ENCODE measurements at regions not wholly inside any gene's neighbourhood (a gene's known extent, or its start where the extent isn't known, plus 50 kb on each side); places are given as distances from the start of the nearest gene placed in this dataset.

- no peak for DNase-seq (ENCODE audit: low spot score)
- H3K4me1 Mint-ChIP-seq (ENCODE audit: low read depth), result no peaks in the 10 kb centered on the region
- no peak overlapping the region for H3K4me3 Mint-ChIP-seq
- no peaks in the 10 kb centered on the region for H3K9me3 Mint-ChIP-seq
- intact Hi-C loops (cut with micrococcal nuclease), result no loop called here
- no peaks in the 10 kb centered on the region for H3K27me3 Mint-ChIP-seq (ENCODE audit: insufficient read depth)
- no peak overlapping the region for H3K27ac Mint-ChIP-seq
- no peaks in the 10 kb centered on the region for H3K36me3 Mint-ChIP-seq (ENCODE audit: low read depth)
Measured at GRCh38 chr6:95071464-95071863, 505.9 kb upstream of the MANEA start.

- Mint-ChIP-seq H3K9me3 (no peaks in the 10 kb centered on the region), H3K4me1 (ENCODE audit: low read depth) (no peaks in the 10 kb centered on the region), H3K4me3 (no peak overlapping the region), H3K27ac (no peak overlapping the region), H3K36me3 (ENCODE audit: low read depth) (no peaks in the 10 kb centered on the region), H3K27me3 (ENCODE audit: insufficient read depth) (no peaks in the 10 kb centered on the region)
- no peak for DNase-seq (ENCODE audit: low spot score)
- intact Hi-C loops (cut with micrococcal nuclease), result no loop called here
Measured at GRCh38 chr6:95078457-95078856, 498.9 kb upstream of the MANEA start.

- H3K27ac Mint-ChIP-seq, result no peak overlapping the region
- no peak overlapping the region for H3K4me3 Mint-ChIP-seq
- intact Hi-C loops (cut with micrococcal nuclease), result no loop called here
- H3K36me3 Mint-ChIP-seq (ENCODE audit: low read depth), result no peaks in the 10 kb centered on the region
- H3K9me3 Mint-ChIP-seq, result no peaks in the 10 kb centered on the region
- no peaks in the 10 kb centered on the region for H3K4me1 Mint-ChIP-seq (ENCODE audit: low read depth)
- no peaks in the 10 kb centered on the region for H3K27me3 Mint-ChIP-seq (ENCODE audit: insufficient read depth)
- DNase-seq (ENCODE audit: low spot score), result no peak
Measured at GRCh38 chr6:95081231-95081630, 496.1 kb upstream of the MANEA start.

GRCh38 chr6:95081949-95082348, 495.4 kb upstream of the MANEA start:
- no peaks in the 10 kb centered on the region for H3K4me1 Mint-ChIP-seq (ENCODE audit: low read depth)
- no peaks in the 10 kb centered on the region for H3K9me3 Mint-ChIP-seq
- intact Hi-C loops (cut with micrococcal nuclease), result no loop called here
- no peaks in the 10 kb centered on the region for H3K36me3 Mint-ChIP-seq (ENCODE audit: low read depth)
- H3K27me3 Mint-ChIP-seq (ENCODE audit: insufficient read depth), result no peaks in the 10 kb centered on the region
- no peak overlapping the region for H3K27ac Mint-ChIP-seq
- no peak overlapping the region for H3K4me3 Mint-ChIP-seq
- no peak for DNase-seq (ENCODE audit: low spot score)

GRCh38 chr6:95083506-95083905, 493.8 kb upstream of the MANEA start:
- Mint-ChIP-seq H3K4me3 (no peak overlapping the region), H3K36me3 (ENCODE audit: low read depth) (no peaks in the 10 kb centered on the region), H3K9me3 (no peaks in the 10 kb centered on the region), H3K4me1 (ENCODE audit: low read depth) (no peaks in the 10 kb centered on the region), H3K27ac (no peak overlapping the region), H3K27me3 (ENCODE audit: insufficient read depth) (no peaks in the 10 kb centered on the region)
- no peak for DNase-seq (ENCODE audit: low spot score)
- intact Hi-C loops (cut with micrococcal nuclease), result no loop called here

GRCh38 chr6:95084867-95085266, 492.5 kb upstream of the MANEA start:
- intact Hi-C loops (cut with micrococcal nuclease), result no loop called here
- no peak overlapping the region for H3K4me3 Mint-ChIP-seq

GRCh38 chr6:95087394-95088097, 489.8 kb upstream of the MANEA start:
- intact Hi-C loops (cut with micrococcal nuclease), result no loop called here
- H3K36me3 Mint-ChIP-seq (ENCODE audit: low read depth), result no peaks in the 10 kb centered on the region
- H3K4me3 Mint-ChIP-seq, result no peak overlapping the region
- H3K27me3 Mint-ChIP-seq (ENCODE audit: insufficient read depth), result no peaks in the 10 kb centered on the region
- H3K4me1 Mint-ChIP-seq (ENCODE audit: low read depth), result no peaks in the 10 kb centered on the region
- no peak for DNase-seq (ENCODE audit: low spot score)
- no peaks in the 10 kb centered on the region for H3K9me3 Mint-ChIP-seq
- no peak overlapping the region for H3K27ac Mint-ChIP-seq

More at GRCh38 chr6:95084867-95085266, 492.5 kb upstream of the MANEA start:
- DNase-seq (ENCODE audit: low spot score), result no peak
- H3K36me3 Mint-ChIP-seq (ENCODE audit: low read depth), result no peaks in the 10 kb centered on the region
- no peaks in the 10 kb centered on the region for H3K27me3 Mint-ChIP-seq (ENCODE audit: insufficient read depth)
- no peaks in the 10 kb centered on the region for H3K4me1 Mint-ChIP-seq (ENCODE audit: low read depth)
- H3K27ac Mint-ChIP-seq, result no peak overlapping the region
- no peaks in the 10 kb centered on the region for H3K9me3 Mint-ChIP-seq

GRCh38 chr6:95091823-95092436, 485.4 kb upstream of the MANEA start:
- intact Hi-C loops (cut with micrococcal nuclease), result no loop called here
- Mint-ChIP-seq H3K4me3 (no peak overlapping the region), H3K27me3 (ENCODE audit: insufficient read depth) (no peaks in the 10 kb centered on the region), H3K36me3 (ENCODE audit: low read depth) (no peaks in the 10 kb centered on the region), H3K27ac (no peak overlapping the region), H3K9me3 (no peaks in the 10 kb centered on the region), H3K4me1 (ENCODE audit: low read depth) (no peaks in the 10 kb centered on the region)
- DNase-seq (ENCODE audit: low spot score), result no peak

- DNase-seq (ENCODE audit: low spot score), result no peak
- Mint-ChIP-seq H3K9me3 (no peaks in the 10 kb centered on the region), H3K27ac (no peak overlapping the region), H3K27me3 (ENCODE audit: insufficient read depth) (no peaks in the 10 kb centered on the region), H3K36me3 (ENCODE audit: low read depth) (no peaks in the 10 kb centered on the region), H3K4me3 (no peak overlapping the region), H3K4me1 (ENCODE audit: low read depth) (no peaks in the 10 kb centered on the region)
- intact Hi-C loops (cut with micrococcal nuclease), result no loop called here
Measured at GRCh38 chr6:95093154-95093553, 484.2 kb upstream of the MANEA start.

GRCh38 chr6:95094751-95095663, 482.3 kb upstream of the MANEA start:
- no peaks in the 10 kb centered on the region for H3K36me3 Mint-ChIP-seq (ENCODE audit: low read depth)
- no peak overlapping the region for H3K27ac Mint-ChIP-seq
- H3K9me3 Mint-ChIP-seq, result no peaks in the 10 kb centered on the region
- H3K4me3 Mint-ChIP-seq, result no peak overlapping the region
- H3K4me1 Mint-ChIP-seq (ENCODE audit: low read depth), result no peaks in the 10 kb centered on the region
- no peaks in the 10 kb centered on the region for H3K27me3 Mint-ChIP-seq (ENCODE audit: insufficient read depth)
- intact Hi-C loops (cut with micrococcal nuclease), result no loop called here
- no peak for DNase-seq (ENCODE audit: low spot score)

GRCh38 chr6:95095855-95096254, 481.5 kb upstream of the MANEA start:
- no peaks in the 10 kb centered on the region for H3K4me1 Mint-ChIP-seq (ENCODE audit: low read depth)
- H3K27ac Mint-ChIP-seq, result no peak overlapping the region
- H3K27me3 Mint-ChIP-seq (ENCODE audit: insufficient read depth), result no peaks in the 10 kb centered on the region
- DNase-seq (ENCODE audit: low spot score), result no peak
- intact Hi-C loops (cut with micrococcal nuclease), result no loop called here
- no peaks in the 10 kb centered on the region for H3K9me3 Mint-ChIP-seq
- no peaks in the 10 kb centered on the region for H3K36me3 Mint-ChIP-seq (ENCODE audit: low read depth)
- no peak overlapping the region for H3K4me3 Mint-ChIP-seq

- Mint-ChIP-seq H3K4me3 (no peak overlapping the region), H3K9me3 (no peaks in the 10 kb centered on the region), H3K36me3 (ENCODE audit: low read depth) (no peaks in the 10 kb centered on the region), H3K4me1 (ENCODE audit: low read depth) (no peaks in the 10 kb centered on the region), H3K27ac (no peak overlapping the region), H3K27me3 (ENCODE audit: insufficient read depth) (no peaks in the 10 kb centered on the region)
- intact Hi-C loops (cut with micrococcal nuclease), result no loop called here
- no peak for DNase-seq (ENCODE audit: low spot score)
Measured at GRCh38 chr6:95099410-95099809, 477.9 kb upstream of the MANEA start.

- Mint-ChIP-seq H3K4me1 (ENCODE audit: low read depth) (no peaks in the 10 kb centered on the region), H3K36me3 (ENCODE audit: low read depth) (no peaks in the 10 kb centered on the region), H3K27ac (no peak overlapping the region), H3K9me3 (no peaks in the 10 kb centered on the region), H3K4me3 (no peak overlapping the region), H3K27me3 (ENCODE audit: insufficient read depth) (no peaks in the 10 kb centered on the region)
- intact Hi-C loops (cut with micrococcal nuclease), result no loop called here
- DNase-seq (ENCODE audit: low spot score), result no peak
Measured at GRCh38 chr6:95109212-95109611, 468.1 kb upstream of the MANEA start.
